ENCODE measurements at regions not wholly inside any gene's neighbourhood (a gene's known extent, or its start where the extent isn't known, plus 50 kb on each side); places are given as distances from the start of the nearest gene placed in this dataset.

- no peaks in the 10 kb centered on the region for H3K9me3 ChIP-seq (ENCODE audit: insufficient read depth, low read depth, low read length)
- H3K9ac ChIP-seq (ENCODE audit: low read depth, low read length) = no peak overlapping the region
- H3K27me3 ChIP-seq (ENCODE audit: insufficient read depth, low read length) = no peaks in the 10 kb centered on the region
- H3K36me3 ChIP-seq (ENCODE audit: insufficient read depth, low read depth, low read length) = no peaks in the 10 kb centered on the region
- no peaks in the 10 kb centered on the region for H3K4me1 ChIP-seq (ENCODE audit: insufficient read depth, low read length)
- no peak overlapping the region for H3K4me3 ChIP-seq (ENCODE audit: low read length)
- H3K27ac ChIP-seq (ENCODE audit: low read length) = no peak overlapping the region
Observed at GRCh38 chr7:10727636-10728035, 246.0 kb upstream of the PHF14 start.

- H3K27ac ChIP-seq (ENCODE audit: low read length) = no peak overlapping the region
- no peak overlapping the region for H3K9ac ChIP-seq (ENCODE audit: low read depth, low read length)
- H3K4me1 ChIP-seq (ENCODE audit: insufficient read depth, low read length) = no peaks in the 10 kb centered on the region
- no peaks in the 10 kb centered on the region for H3K36me3 ChIP-seq (ENCODE audit: insufficient read depth, low read depth, low read length)
- H3K9me3 ChIP-seq (ENCODE audit: insufficient read depth, low read depth, low read length) = no peaks in the 10 kb centered on the region
- H3K27me3 ChIP-seq (ENCODE audit: insufficient read depth, low read length) = no peaks in the 10 kb centered on the region
- H3K4me3 ChIP-seq (ENCODE audit: low read length) = no peak overlapping the region
Observed at GRCh38 chr7:10731253-10731773, 242.4 kb upstream of the PHF14 start.

GRCh38 chr7:10733747-10734146 lies 239.9 kb upstream of the PHF14 start:
- no peak overlapping the region for H3K4me3 ChIP-seq (ENCODE audit: low read length)
- H3K9me3 ChIP-seq (ENCODE audit: insufficient read depth, low read depth, low read length) = no peaks in the 10 kb centered on the region
- no peaks in the 10 kb centered on the region for H3K4me1 ChIP-seq (ENCODE audit: insufficient read depth, low read length)
- no peak overlapping the region for H3K9ac ChIP-seq (ENCODE audit: low read depth, low read length)
- no peak overlapping the region for H3K27ac ChIP-seq (ENCODE audit: low read length)
- H3K36me3 ChIP-seq (ENCODE audit: insufficient read depth, low read depth, low read length) = no peaks in the 10 kb centered on the region
- H3K27me3 ChIP-seq (ENCODE audit: insufficient read depth, low read length) = no peaks in the 10 kb centered on the region

GRCh38 chr7:10734595-10734994 lies 239.1 kb upstream of the PHF14 start:
- no peaks in the 10 kb centered on the region for H3K9me3 ChIP-seq (ENCODE audit: insufficient read depth, low read depth, low read length)
- no peak overlapping the region for H3K4me3 ChIP-seq (ENCODE audit: low read length)
- no peaks in the 10 kb centered on the region for H3K36me3 ChIP-seq (ENCODE audit: insufficient read depth, low read depth, low read length)
- no peak overlapping the region for H3K9ac ChIP-seq (ENCODE audit: low read depth, low read length)
- no peaks in the 10 kb centered on the region for H3K27me3 ChIP-seq (ENCODE audit: insufficient read depth, low read length)
- H3K27ac ChIP-seq (ENCODE audit: low read length) = no peak overlapping the region
- H3K4me1 ChIP-seq (ENCODE audit: insufficient read depth, low read length) = no peaks in the 10 kb centered on the region

- Histone ChIP-seq H3K4me3 (ENCODE audit: low read length) (no peak overlapping the region), H3K36me3 (ENCODE audit: insufficient read depth, low read depth, low read length) (no peaks in the 10 kb centered on the region), H3K9me3 (ENCODE audit: insufficient read depth, low read depth, low read length) (no peaks in the 10 kb centered on the region), H3K27ac (ENCODE audit: low read length) (no peak overlapping the region), H3K27me3 (ENCODE audit: insufficient read depth, low read length) (no peaks in the 10 kb centered on the region), H3K4me1 (ENCODE audit: insufficient read depth, low read length) (no peaks in the 10 kb centered on the region), H3K9ac (ENCODE audit: low read depth, low read length) (no peak overlapping the region)
Observed at GRCh38 chr7:10739401-10739800, 234.3 kb upstream of the PHF14 start.

- Histone ChIP-seq H3K4me1 (ENCODE audit: insufficient read depth, low read length) (no peaks in the 10 kb centered on the region), H3K36me3 (ENCODE audit: insufficient read depth, low read depth, low read length) (no peaks in the 10 kb centered on the region), H3K27ac (ENCODE audit: low read length) (no peak overlapping the region), H3K27me3 (ENCODE audit: insufficient read depth, low read length) (no peaks in the 10 kb centered on the region), H3K4me3 (ENCODE audit: low read length) (no peak overlapping the region), H3K9ac (ENCODE audit: low read depth, low read length) (no peak overlapping the region), H3K9me3 (ENCODE audit: insufficient read depth, low read depth, low read length) (no peaks in the 10 kb centered on the region)
Observed at GRCh38 chr7:10740805-10741204, 232.9 kb upstream of the PHF14 start.

- no peaks in the 10 kb centered on the region for H3K27me3 ChIP-seq (ENCODE audit: insufficient read depth, low read length)
- H3K9ac ChIP-seq (ENCODE audit: low read depth, low read length) = no peak overlapping the region
- H3K4me3 ChIP-seq (ENCODE audit: low read length) = no peak overlapping the region
- no peak overlapping the region for H3K27ac ChIP-seq (ENCODE audit: low read length)
- no peaks in the 10 kb centered on the region for H3K4me1 ChIP-seq (ENCODE audit: insufficient read depth, low read length)
- H3K9me3 ChIP-seq (ENCODE audit: insufficient read depth, low read depth, low read length) = peaks cover 25% of the 10 kb centered on the region
- H3K36me3 ChIP-seq (ENCODE audit: insufficient read depth, low read depth, low read length) = no peaks in the 10 kb centered on the region
Observed at GRCh38 chr7:10756981-10757380, 216.7 kb upstream of the PHF14 start.

GRCh38 chr7:10759120-10759519 lies 214.6 kb upstream of the PHF14 start:
- Histone ChIP-seq H3K36me3 (ENCODE audit: insufficient read depth, low read depth, low read length) (no peaks in the 10 kb centered on the region), H3K9ac (ENCODE audit: low read depth, low read length) (no peak overlapping the region), H3K4me3 (ENCODE audit: low read length) (no peak overlapping the region), H3K27me3 (ENCODE audit: insufficient read depth, low read length) (no peaks in the 10 kb centered on the region), H3K4me1 (ENCODE audit: insufficient read depth, low read length) (no peaks in the 10 kb centered on the region), H3K27ac (ENCODE audit: low read length) (no peak overlapping the region), H3K9me3 (ENCODE audit: insufficient read depth, low read depth, low read length) (peaks cover 25% of the 10 kb centered on the region)

- Histone ChIP-seq H3K27ac (ENCODE audit: low read length) (no peak overlapping the region), H3K4me1 (ENCODE audit: insufficient read depth, low read length) (no peaks in the 10 kb centered on the region), H3K36me3 (ENCODE audit: insufficient read depth, low read depth, low read length) (no peaks in the 10 kb centered on the region), H3K4me3 (ENCODE audit: low read length) (no peak overlapping the region), H3K27me3 (ENCODE audit: insufficient read depth, low read length) (no peaks in the 10 kb centered on the region), H3K9me3 (ENCODE audit: insufficient read depth, low read depth, low read length) (no peaks in the 10 kb centered on the region), H3K9ac (ENCODE audit: low read depth, low read length) (no peak overlapping the region)
Observed at GRCh38 chr7:10767771-10768170, 205.9 kb upstream of the PHF14 start.

- Histone ChIP-seq H3K9me3 (ENCODE audit: insufficient read depth, low read depth, low read length) (no peaks in the 10 kb centered on the region), H3K27me3 (ENCODE audit: insufficient read depth, low read length) (no peaks in the 10 kb centered on the region), H3K9ac (ENCODE audit: low read depth, low read length) (no peak overlapping the region), H3K4me1 (ENCODE audit: insufficient read depth, low read length) (peaks cover 3% of the 10 kb centered on the region; the same call in 1 of the 2 replicates), H3K27ac (ENCODE audit: low read length) (no peak overlapping the region), H3K36me3 (ENCODE audit: insufficient read depth, low read depth, low read length) (no peaks in the 10 kb centered on the region), H3K4me3 (ENCODE audit: low read length) (no peak overlapping the region)
Observed at GRCh38 chr7:10770176-10770575, 203.5 kb upstream of the PHF14 start.

- Histone ChIP-seq H3K36me3 (ENCODE audit: insufficient read depth, low read depth, low read length) (no peaks in the 10 kb centered on the region), H3K27ac (ENCODE audit: low read length) (no peak overlapping the region), H3K27me3 (ENCODE audit: insufficient read depth, low read length) (no peaks in the 10 kb centered on the region), H3K9ac (ENCODE audit: low read depth, low read length) (no peak overlapping the region), H3K4me1 (ENCODE audit: insufficient read depth, low read length) (peaks cover 3% of the 10 kb centered on the region; the same call in 1 of the 2 replicates), H3K4me3 (ENCODE audit: low read length) (no peak overlapping the region), H3K9me3 (ENCODE audit: insufficient read depth, low read depth, low read length) (no peaks in the 10 kb centered on the region)
Observed at GRCh38 chr7:10773430-10773829, 200.2 kb upstream of the PHF14 start.

- H3K36me3 ChIP-seq (ENCODE audit: insufficient read depth, low read depth, low read length) = no peaks in the 10 kb centered on the region
- H3K9me3 ChIP-seq (ENCODE audit: insufficient read depth, low read depth, low read length) = no peaks in the 10 kb centered on the region
- H3K4me1 ChIP-seq (ENCODE audit: insufficient read depth, low read length) = no peaks in the 10 kb centered on the region
- no peak overlapping the region for H3K4me3 ChIP-seq (ENCODE audit: low read length)
- H3K27ac ChIP-seq (ENCODE audit: low read length) = no peak overlapping the region
- no peaks in the 10 kb centered on the region for H3K27me3 ChIP-seq (ENCODE audit: insufficient read depth, low read length)
- H3K9ac ChIP-seq (ENCODE audit: low read depth, low read length) = no peak overlapping the region
Observed at GRCh38 chr7:10779465-10780399, 193.9 kb upstream of the PHF14 start.

Data from iPS-20b (cell line).